Retinal pigment epithelial cell (primary cell): ENCODE measurements at regions not wholly inside any gene's neighbourhood (a gene's known extent, or its start where the extent isn't known, plus 50 kb on each side); places are given as distances from the start of the nearest gene placed in this dataset.
A peak's percentile ranks its signal among the peaks of the same experiment; 100 is the strongest.
"Not testable (repeated sequence)": the region's sequence is repeated elsewhere in the genome, so short reads cannot be mapped to it uniquely, and the experiment has no call there.

ENCODE experiments used
- DNase-seq: peaks from one replicate; pipeline ENCODE4 v3.0.0-alpha.2; 2010; ENCODE audit warnings: low read depth
- H3K4me3 ChIP-seq: 2 replicates; pipeline ENCODE4 v1.5.1; 2011; ENCODE audit warnings: mild to moderate bottlenecking, low read length, control low read depth, moderate library complexity
- CTCF ChIP-seq: conservative IDR thresholded peaks from 2 replicates; pipeline ENCODE4 v1.5.1; 2011; ENCODE audit warnings: low read depth, low read length, control low read depth, inconsistent platforms

GRCh38 chrX:140164391-140164790, 199.1 kb upstream of the CXorf66 start:
- no peak overlapping the region for H3K4me3 ChIP-seq
- TF ChIP-seq CTCF = no peak
- no peak for DNase-seq

GRCh38 chrX:140163371-140164159, 198.2 kb upstream of the CXorf66 start:
- DNase-seq = no peak
- H3K4me3 ChIP-seq = no peak overlapping the region
- TF ChIP-seq CTCF = no peak

- peak; percentile 15 for DNase-seq
- TF ChIP-seq CTCF = no peak
- H3K4me3 ChIP-seq = no peak overlapping the region
These were observed 192.3 kb upstream of the CXorf66 start for GRCh38 chrX:140157611-140158010.

GRCh38 chrX:140157143-140157542, 191.8 kb upstream of the CXorf66 start:
- TF ChIP-seq CTCF = no peak
- DNase-seq = no peak
- H3K4me3 ChIP-seq = no peak overlapping the region

GRCh38 chrX:140151316-140151715, 186.0 kb upstream of the CXorf66 start:
- DNase-seq = no peak

GRCh38 chrX:140149761-140150160, 184.4 kb upstream of the CXorf66 start:
- DNase-seq = no peak
- no peak overlapping the region for H3K4me3 ChIP-seq
- no peak for TF ChIP-seq CTCF

More at GRCh38 chrX:140151316-140151715, 186.0 kb upstream of the CXorf66 start:
- TF ChIP-seq CTCF = no peak
- no peak overlapping the region for H3K4me3 ChIP-seq

- peak; percentile 65 for TF ChIP-seq CTCF
- no peak overlapping the region for H3K4me3 ChIP-seq
- DNase-seq = no peak
These were observed 176.2 kb upstream of the CXorf66 start for GRCh38 chrX:140141444-140142029.

GRCh38 chrX:140138492-140138891, 173.2 kb upstream of the CXorf66 start:
- DNase-seq, H3K4me3 ChIP-seq: not testable (repeated sequence)

- H3K4me3 ChIP-seq, DNase-seq: not testable (repeated sequence)
These were observed 172.7 kb upstream of the CXorf66 start for GRCh38 chrX:140138065-140138464.
